OCI-LY7 (cell line): ENCODE measurements at regions not wholly inside any gene's neighbourhood (a gene's known extent, or its start where the extent isn't known, plus 50 kb on each side); places are given as distances from the start of the nearest gene placed in this dataset.

ENCODE experiments used
- BruUV-seq: library from RNA; stranded (reverse); fragments of 400-500 nt; replicated peaks from 2 replicates; lab custom pipeline; 2021; lab: Mats Ljungman, UMichigan
- CTCF ChIA-PET: fragments of 300-600 bp; sonication (Branson Sonifier 250); formaldehyde crosslinking; loops from one replicate; lab custom pipeline; 2022; ENCODE audit warnings: antibody characterized with exemption; ENCODE audit not compliant: unreplicated experiment; lab: Charles Lee
- POLR2A ChIA-PET: fragments of 300-600 bp; sonication (Branson Sonifier 250); formaldehyde crosslinking; loops from one replicate; lab custom pipeline; 2022; ENCODE audit warnings: antibody characterized with exemption; lab: Charles Lee
- DNase-seq: peaks from one replicate; pipeline ENCODE4 v3.0.0-alpha.2; 2015; ENCODE audit warnings: low spot score
- H2AFZ ChIP-seq: fragments of 200-600 bp; sonication (generic), shearing (Covaris generic); 2 replicates; pipeline ENCODE4 v1.6.1; 2014; ENCODE audit warnings: mild to moderate bottlenecking, antibody characterized with exemption, low read length, moderate library complexity
- H3K27ac ChIP-seq: fragments of 200-600 bp; sonication (generic); 2 replicates; pipeline ENCODE4 v1.5.1; 2014; ENCODE audit warnings: mixed run types, low read depth, mild to moderate bottlenecking, moderate library complexity, low read length, inconsistent platforms; ENCODE audit not compliant: poor library complexity, severe bottlenecking
- H3K36me3 ChIP-seq: fragments of 200-600 bp; sonication (generic); 2 replicates; pipeline ENCODE4 v1.6.1; 2014; ENCODE audit warnings: mild to moderate bottlenecking, antibody characterized with exemption, low read length, moderate library complexity, mixed read lengths; ENCODE audit not compliant: insufficient read depth
- H3K4me1 ChIP-seq: fragments of 200-600 bp; sonication (generic); 2 replicates; pipeline ENCODE4 v1.5.1; 2014; ENCODE audit warnings: mild to moderate bottlenecking, low read length; ENCODE audit not compliant: insufficient read depth, poor library complexity, severe bottlenecking
- H3K4me2 ChIP-seq: fragments of 200-600 bp; sonication (generic); 2 replicates; pipeline ENCODE4 v1.6.1; 2014; ENCODE audit warnings: mild to moderate bottlenecking, low read length
- H3K4me3 ChIP-seq: fragments of 200-600 bp; sonication (generic); 2 replicates; pipeline ENCODE4 v1.5.1; 2014; ENCODE audit warnings: mild to moderate bottlenecking, low read depth, low read length; ENCODE audit not compliant: poor library complexity, severe bottlenecking
- H3K79me2 ChIP-seq: fragments of 200-600 bp; sonication (generic); 2 replicates; pipeline ENCODE4 v1.6.1; 2016; ENCODE audit warnings: low read depth, mild to moderate bottlenecking, low read length, moderate library complexity, mixed read lengths; ENCODE audit not compliant: insufficient read depth
- H3K9me2 ChIP-seq: fragments of 200-600 bp; sonication (generic); 2 replicates; pipeline ENCODE4 v1.6.1; 2016; ENCODE audit warnings: mild to moderate bottlenecking, low read length, mixed read lengths; ENCODE audit not compliant: insufficient read depth
- H3K9me3 ChIP-seq: fragments of 200-600 bp; sonication (generic); 2 replicates; pipeline ENCODE4 v1.6.1; 2014; ENCODE audit warnings: mild to moderate bottlenecking, mixed run types, low read length, mixed read lengths
- H4K20me1 ChIP-seq: fragments of 200-600 bp; sonication (generic); 2 replicates; pipeline ENCODE4 v1.6.1; 2014; ENCODE audit warnings: mild to moderate bottlenecking, antibody characterized with exemption, low read length, moderate library complexity, mixed read lengths; ENCODE audit not compliant: insufficient read depth
- EZH2phosphoT487 ChIP-seq: fragments of 200-600 bp; sonication (generic); IDR thresholded peaks from 2 replicates; pipeline ENCODE4 v1.6.1; 2018; ENCODE audit warnings: low read depth, borderline replicate concordance, mild to moderate bottlenecking, mixed run types, antibody characterized with exemption, low read length, moderate library complexity, mixed read lengths
- intact Hi-C: fragments of 100-400 bp; cut with micrococcal nuclease; formaldehyde crosslinking; loops from one replicate; pipeline ENCODE4 v1.10.0; 2022; ENCODE audit not compliant: unreplicated experiment
- TF ChIP-seq, protein P1 (sequence below): fragments of 200-600 bp; sonication (generic); conservative IDR thresholded peaks from 2 replicates; pipeline ENCODE4 v1.5.1; 2014; ENCODE audit warnings: mild to moderate bottlenecking, antibody characterized with exemption, low read length, moderate library complexity, mixed read lengths

GRCh38 chr4:10347281-10347795 lies 109.9 kb downstream of the ZNF518B start:
- Histone ChIP-seq H3K79me2 (no peaks in the 10 kb centered on the region), H3K36me3 (no peaks in the 10 kb centered on the region), H3K9me2 (no peaks in the 10 kb centered on the region), H4K20me1 (no peaks in the 10 kb centered on the region), H3K9me3 (no peaks in the 10 kb centered on the region), H2AFZ (no peak overlapping the region), H3K27ac (no peak overlapping the region), H3K4me3 (no peak overlapping the region), H3K4me2 (no peak overlapping the region), H3K4me1 (no peaks in the 10 kb centered on the region)
- no peak for DNase-seq
- no TSS peak for BruUV-seq
- ChIA-PET CTCF (no interaction called here), POLR2A (no interaction called here)
- intact Hi-C loops = no loop called here
- TF ChIP-seq, protein P1, sequence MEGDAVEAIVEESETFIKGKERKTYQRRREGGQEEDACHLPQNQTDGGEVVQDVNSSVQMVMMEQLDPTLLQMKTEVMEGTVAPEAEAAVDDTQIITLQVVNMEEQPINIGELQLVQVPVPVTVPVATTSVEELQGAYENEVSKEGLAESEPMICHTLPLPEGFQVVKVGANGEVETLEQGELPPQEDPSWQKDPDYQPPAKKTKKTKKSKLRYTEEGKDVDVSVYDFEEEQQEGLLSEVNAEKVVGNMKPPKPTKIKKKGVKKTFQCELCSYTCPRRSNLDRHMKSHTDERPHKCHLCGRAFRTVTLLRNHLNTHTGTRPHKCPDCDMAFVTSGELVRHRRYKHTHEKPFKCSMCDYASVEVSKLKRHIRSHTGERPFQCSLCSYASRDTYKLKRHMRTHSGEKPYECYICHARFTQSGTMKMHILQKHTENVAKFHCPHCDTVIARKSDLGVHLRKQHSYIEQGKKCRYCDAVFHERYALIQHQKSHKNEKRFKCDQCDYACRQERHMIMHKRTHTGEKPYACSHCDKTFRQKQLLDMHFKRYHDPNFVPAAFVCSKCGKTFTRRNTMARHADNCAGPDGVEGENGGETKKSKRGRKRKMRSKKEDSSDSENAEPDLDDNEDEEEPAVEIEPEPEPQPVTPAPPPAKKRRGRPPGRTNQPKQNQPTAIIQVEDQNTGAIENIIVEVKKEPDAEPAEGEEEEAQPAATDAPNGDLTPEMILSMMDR = no peak
- no peak for TF ChIP-seq EZH2phosphoT487

DNA sequence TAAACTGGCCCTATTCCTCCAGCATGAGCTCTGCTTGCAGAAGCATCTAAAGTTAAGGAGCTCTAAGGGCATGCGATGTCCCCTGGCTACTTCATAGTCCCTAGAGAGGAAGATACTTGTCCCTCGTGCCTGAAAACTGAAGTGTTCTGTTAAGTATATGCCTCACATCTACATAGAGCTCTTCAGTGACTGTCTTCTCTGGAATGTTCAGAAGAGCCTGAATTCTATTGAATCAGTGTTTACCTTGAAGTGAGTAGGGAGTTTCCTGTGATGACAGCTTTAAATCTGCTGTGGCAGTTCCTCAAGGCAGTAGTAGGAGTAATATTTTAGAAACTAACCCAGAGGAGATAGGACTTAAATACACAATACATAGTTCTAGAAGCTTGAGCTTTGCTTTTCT lies 111.2 kb downstream of the ZNF518B start:
- Histone ChIP-seq H3K4me1 (no peaks in the 10 kb centered on the region), H3K9me3 (no peaks in the 10 kb centered on the region), H2AFZ (no peak overlapping the region), H3K4me2 (no peak overlapping the region), H3K36me3 (no peaks in the 10 kb centered on the region), H3K4me3 (no peak overlapping the region), H3K27ac (no peak overlapping the region), H3K9me2 (no peaks in the 10 kb centered on the region), H3K79me2 (no peaks in the 10 kb centered on the region), H4K20me1 (no peaks in the 10 kb centered on the region)
- no TSS peak for BruUV-seq
- intact Hi-C loops = no loop called here
- CTCF ChIA-PET = interaction anchor here (0.6 kb wide), 1 partner anchor 149 kb away, joined by 3 read pairs; no protein-coding TSS in a partner anchor
- no peak for DNase-seq
- POLR2A ChIA-PET = interaction anchor here (0.8 kb wide), 1 partner anchor 10 kb away, joined by 3 read pairs; no protein-coding TSS in a partner anchor
- TF ChIP-seq, protein P1 = no peak
- TF ChIP-seq EZH2phosphoT487 = no peak

DNA sequence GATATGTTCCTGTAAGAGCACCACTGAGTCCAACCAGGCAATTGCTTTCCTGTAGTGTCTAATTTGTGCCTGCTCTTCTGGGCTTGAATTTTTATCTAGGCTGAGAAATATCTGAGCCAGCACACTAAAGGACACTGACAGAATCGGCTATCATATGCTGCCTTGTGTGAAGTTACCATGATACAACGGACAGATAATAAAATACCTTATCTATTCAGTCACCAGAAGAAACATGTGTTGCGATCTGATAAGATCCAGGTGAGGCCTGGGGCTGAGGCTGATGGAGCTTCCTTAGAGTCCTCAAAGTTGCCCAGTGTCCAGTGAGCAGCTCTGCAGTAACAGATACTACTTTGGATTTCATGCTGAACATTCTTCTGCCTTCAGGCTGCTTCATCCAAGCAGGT lies 111.8 kb downstream of the ZNF518B start:
- POLR2A ChIA-PET = no interaction called here
- no peak overlapping the region for H2AFZ ChIP-seq
- no TSS peak for BruUV-seq
- H4K20me1 ChIP-seq = no peaks in the 10 kb centered on the region
- H3K4me3 ChIP-seq = no peak overlapping the region
- no peaks in the 10 kb centered on the region for H3K36me3 ChIP-seq
- DNase-seq = no peak
- no peaks in the 10 kb centered on the region for H3K9me2 ChIP-seq
- H3K79me2 ChIP-seq = no peaks in the 10 kb centered on the region
- H3K4me1 ChIP-seq = no peaks in the 10 kb centered on the region
- no peak overlapping the region for H3K27ac ChIP-seq
- TF ChIP-seq, protein P1 = no peak
- TF ChIP-seq EZH2phosphoT487 = no peak
- H3K4me2 ChIP-seq = no peak overlapping the region
- intact Hi-C loops = no loop called here
- H3K9me3 ChIP-seq = no peaks in the 10 kb centered on the region
- CTCF ChIA-PET = interaction anchor here (0.6 kb wide), 1 partner anchor 149 kb away, joined by 3 read pairs; no protein-coding TSS in a partner anchor
